Endodermal cell (in vitro differentiated cells): ENCODE measurements at regions not wholly inside any gene's neighbourhood (a gene's known extent, or its start where the extent isn't known, plus 50 kb on each side); places are given as distances from the start of the nearest gene placed in this dataset.

Experiments
- DNase-seq: peaks from one replicate; pipeline ENCODE4 v3.0.0-alpha.2; 2017
- H3K27ac ChIP-seq: 2 replicates; pipeline ENCODE4 v1.5.1; 2013; ENCODE audit warnings: mild to moderate bottlenecking, low read depth, low read length, moderate library complexity
- H3K27me3 ChIP-seq: 2 replicates; pipeline ENCODE4 v1.6.1; 2013; ENCODE audit warnings: mild to moderate bottlenecking, low read length, moderate library complexity; ENCODE audit not compliant: insufficient read depth, control insufficient read depth, poor library complexity, severe bottlenecking
- H3K36me3 ChIP-seq: 2 replicates; pipeline ENCODE4 v1.7.0; 2013; ENCODE audit warnings: mild to moderate bottlenecking, low read length, moderate library complexity; ENCODE audit not compliant: control insufficient read depth, insufficient read depth
- H3K4me1 ChIP-seq: one replicate; pipeline ENCODE4 v1.7.0; 2013; ENCODE audit warnings: low read length; ENCODE audit not compliant: control insufficient read depth, insufficient read depth
- H3K4me3 ChIP-seq: 2 replicates; pipeline ENCODE4 v1.5.1; 2013; ENCODE audit warnings: mild to moderate bottlenecking, low read length, moderate library complexity
- H3K9ac ChIP-seq: 2 replicates; pipeline ENCODE4 v1.6.1; 2013; ENCODE audit warnings: mild to moderate bottlenecking, low read length, moderate library complexity; ENCODE audit not compliant: poor library complexity, severe bottlenecking; ENCODE audit errors: extremely low read depth
- H3K9me3 ChIP-seq: 2 replicates; pipeline ENCODE4 v1.6.1; 2013; ENCODE audit warnings: mild to moderate bottlenecking, low read length, moderate library complexity; ENCODE audit not compliant: control insufficient read depth
- H3K27ac Mint-ChIP-seq: 2 replicates; pipeline ENCODE4 v1.8.0; 2020; ENCODE audit warnings: mixed read lengths
- H3K27me3 Mint-ChIP-seq: 2 replicates; pipeline ENCODE4 v1.8.0; 2021; ENCODE audit warnings: mild to moderate bottlenecking, mixed read lengths; ENCODE audit not compliant: insufficient read depth
- H3K36me3 Mint-ChIP-seq: 2 replicates; pipeline ENCODE4 v1.8.0; 2020; ENCODE audit warnings: low read depth, mixed read lengths
- H3K4me1 Mint-ChIP-seq: 2 replicates; pipeline ENCODE4 v1.8.0; 2020; ENCODE audit warnings: mixed read lengths
- H3K4me3 Mint-ChIP-seq: 2 replicates; pipeline ENCODE4 v1.8.0; 2020; ENCODE audit warnings: mild to moderate bottlenecking, moderate library complexity, mixed read lengths
- H3K9me3 Mint-ChIP-seq: 2 replicates; pipeline ENCODE4 v1.8.0; 2020; ENCODE audit warnings: mild to moderate bottlenecking, mixed read lengths
- WGBS, 2 experiments: methylation state at CpG; one replicate each; pipeline versions ENCODE4 v1.1.5 to v1.1.7; 2013; ENCODE audit warnings: missing lambda C conversion rate in 2 of 2, mixed read lengths in 1 of 2; ENCODE audit not compliant: insufficient coverage in 1 of 2, insufficient read length in 1 of 2; 5-methylcytosine and 5-hydroxymethylcytosine counted together
- TF ChIP-seq, protein P1 (sequence below): fragments of 200-600 bp; sonication (generic); conservative IDR thresholded peaks from 2 replicates; pipeline ENCODE4 v1.5.0; 2021; ENCODE audit warnings: antibody characterized with exemption, mild to moderate bottlenecking

DNA sequence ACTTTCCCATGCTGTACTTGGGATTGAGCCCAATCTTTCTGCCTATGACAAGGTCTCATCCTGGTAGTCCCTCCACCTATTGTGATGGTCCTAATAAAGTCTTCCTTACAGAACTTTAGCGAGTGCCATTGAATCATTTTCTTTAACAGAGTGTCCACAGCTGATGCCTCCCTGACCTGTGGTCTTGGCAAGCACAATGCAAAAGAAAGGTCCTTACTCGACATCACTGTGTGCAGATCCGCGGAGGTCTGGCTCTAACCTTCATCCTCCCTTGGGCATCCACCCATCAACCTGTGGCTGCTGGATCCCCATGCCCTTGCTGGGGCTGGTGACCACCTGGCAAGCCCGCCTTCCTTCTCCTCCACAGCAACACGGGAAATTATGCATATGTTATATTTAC lies 1203.9 kb downstream of the TBC1D22A start:
- no peak overlapping the region for H3K27ac Mint-ChIP-seq
- no peak overlapping the region for H3K4me3 Mint-ChIP-seq
- no peaks in the 10 kb centered on the region for H3K36me3 Mint-ChIP-seq
- Histone ChIP-seq H3K9me3 (peaks cover 4% of the 10 kb centered on the region), H3K4me3 (no peak overlapping the region), H3K36me3 (no peaks in the 10 kb centered on the region), H3K27me3 (no peaks in the 10 kb centered on the region), H3K9ac (no peak overlapping the region), H3K27ac (no peak overlapping the region), H3K4me1 (no peaks in the 10 kb centered on the region)
- peaks cover 70% of the 10 kb centered on the region for H3K9me3 Mint-ChIP-seq
- TF ChIP-seq, protein P1, sequence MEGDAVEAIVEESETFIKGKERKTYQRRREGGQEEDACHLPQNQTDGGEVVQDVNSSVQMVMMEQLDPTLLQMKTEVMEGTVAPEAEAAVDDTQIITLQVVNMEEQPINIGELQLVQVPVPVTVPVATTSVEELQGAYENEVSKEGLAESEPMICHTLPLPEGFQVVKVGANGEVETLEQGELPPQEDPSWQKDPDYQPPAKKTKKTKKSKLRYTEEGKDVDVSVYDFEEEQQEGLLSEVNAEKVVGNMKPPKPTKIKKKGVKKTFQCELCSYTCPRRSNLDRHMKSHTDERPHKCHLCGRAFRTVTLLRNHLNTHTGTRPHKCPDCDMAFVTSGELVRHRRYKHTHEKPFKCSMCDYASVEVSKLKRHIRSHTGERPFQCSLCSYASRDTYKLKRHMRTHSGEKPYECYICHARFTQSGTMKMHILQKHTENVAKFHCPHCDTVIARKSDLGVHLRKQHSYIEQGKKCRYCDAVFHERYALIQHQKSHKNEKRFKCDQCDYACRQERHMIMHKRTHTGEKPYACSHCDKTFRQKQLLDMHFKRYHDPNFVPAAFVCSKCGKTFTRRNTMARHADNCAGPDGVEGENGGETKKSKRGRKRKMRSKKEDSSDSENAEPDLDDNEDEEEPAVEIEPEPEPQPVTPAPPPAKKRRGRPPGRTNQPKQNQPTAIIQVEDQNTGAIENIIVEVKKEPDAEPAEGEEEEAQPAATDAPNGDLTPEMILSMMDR = no peak
- H3K4me1 Mint-ChIP-seq = no peaks in the 10 kb centered on the region
- DNase-seq = no peak
- 77% methylated on average over 6 of the region's 6 CpGs; no CpG with 5 or more reads in 1 of the 2 experiments for WGBS, 2 experiments
- no peaks in the 10 kb centered on the region for H3K27me3 Mint-ChIP-seq

DNA sequence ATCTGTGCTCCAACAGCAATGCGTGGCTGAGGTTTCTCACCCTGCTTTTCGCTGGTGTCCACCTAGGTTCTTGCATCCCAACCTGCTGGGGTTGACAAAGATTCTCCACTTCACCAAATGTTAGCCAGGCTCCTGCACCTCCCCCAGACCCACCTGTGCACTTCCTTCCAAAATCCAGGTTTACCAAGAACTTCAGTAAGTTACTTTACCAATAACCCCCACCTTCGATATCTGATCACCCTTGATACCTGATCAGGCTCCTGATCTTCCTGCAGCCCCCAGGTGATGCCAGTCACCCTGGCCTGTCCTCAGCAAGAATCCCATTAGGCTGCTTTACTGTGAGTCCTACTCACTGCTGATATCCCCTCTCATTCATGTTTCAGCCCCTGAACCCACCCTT lies 1203.4 kb downstream of the TBC1D22A start:
- H3K4me1 Mint-ChIP-seq = no peaks in the 10 kb centered on the region
- no peak overlapping the region for H3K27ac Mint-ChIP-seq
- no peaks in the 10 kb centered on the region for H3K27me3 ChIP-seq
- no peak for DNase-seq
- no peaks in the 10 kb centered on the region for H3K27me3 Mint-ChIP-seq
- H3K36me3 ChIP-seq = no peaks in the 10 kb centered on the region
- peaks cover 71% of the 10 kb centered on the region for H3K9me3 Mint-ChIP-seq
- H3K4me3 ChIP-seq = no peak overlapping the region
- H3K36me3 Mint-ChIP-seq = no peaks in the 10 kb centered on the region
- no peaks in the 10 kb centered on the region for H3K4me1 ChIP-seq
- 80% methylated on average over 3 of the region's 3 CpGs; no CpG with 5 or more reads in 1 of the 2 experiments for WGBS, 2 experiments
- peaks cover 4% of the 10 kb centered on the region for H3K9me3 ChIP-seq
- no peak overlapping the region for H3K4me3 Mint-ChIP-seq
- TF ChIP-seq, protein P1 = no peak
- H3K27ac ChIP-seq = no peak overlapping the region
- no peak overlapping the region for H3K9ac ChIP-seq

DNA sequence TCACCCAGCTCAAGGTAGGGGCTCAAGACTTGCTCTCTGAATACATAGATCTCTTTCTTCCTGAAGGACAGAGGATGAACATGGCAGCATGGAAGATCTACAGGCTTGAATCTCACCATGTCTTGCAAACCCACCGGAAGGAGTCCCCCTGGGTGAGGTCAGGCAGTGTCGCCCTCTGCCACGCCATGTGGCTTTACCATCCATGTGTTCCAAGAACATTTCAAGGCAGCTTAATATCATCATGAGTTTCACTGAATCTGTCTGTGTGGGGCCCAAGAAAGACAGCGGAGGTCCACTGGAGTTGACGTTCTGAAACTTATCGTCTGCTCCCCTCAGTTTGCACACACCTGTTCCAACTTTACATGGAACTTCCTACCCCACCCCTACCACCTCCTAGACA lies 1202.6 kb downstream of the TBC1D22A start:
- WGBS, 2 experiments = 81 to 83% methylated on average over 4 to 6 of the region's 6 CpGs
- Histone ChIP-seq H3K27ac (no peak overlapping the region), H3K9ac (no peak overlapping the region), H3K4me3 (no peak overlapping the region), H3K36me3 (no peaks in the 10 kb centered on the region), H3K4me1 (no peaks in the 10 kb centered on the region), H3K9me3 (peaks cover 4% of the 10 kb centered on the region), H3K27me3 (no peaks in the 10 kb centered on the region)
- Mint-ChIP-seq H3K4me1 (no peaks in the 10 kb centered on the region), H3K9me3 (peaks cover 72% of the 10 kb centered on the region), H3K4me3 (no peak overlapping the region), H3K27ac (no peak overlapping the region), H3K27me3 (no peaks in the 10 kb centered on the region), H3K36me3 (no peaks in the 10 kb centered on the region)
- TF ChIP-seq, protein P1 = no peak
- DNase-seq = no peak
